HG02623 (cell line): ENCODE measurements at regions not wholly inside any gene's neighbourhood (a gene's known extent, or its start where the extent isn't known, plus 50 kb on each side); places are given as distances from the start of the nearest gene placed in this dataset.
"Not testable (repeated sequence)": the region's sequence is repeated elsewhere in the genome, so short reads cannot be mapped to it uniquely, and the experiment has no call there.

ENCODE experiments used
- ATAC-seq: cut with Tn5 transposase; IDR thresholded peaks from one replicate; pipeline ENCODE4 v1.9.1; 2021; ENCODE audit warnings: moderate library complexity; ENCODE audit not compliant: unreplicated experiment

DNA sequence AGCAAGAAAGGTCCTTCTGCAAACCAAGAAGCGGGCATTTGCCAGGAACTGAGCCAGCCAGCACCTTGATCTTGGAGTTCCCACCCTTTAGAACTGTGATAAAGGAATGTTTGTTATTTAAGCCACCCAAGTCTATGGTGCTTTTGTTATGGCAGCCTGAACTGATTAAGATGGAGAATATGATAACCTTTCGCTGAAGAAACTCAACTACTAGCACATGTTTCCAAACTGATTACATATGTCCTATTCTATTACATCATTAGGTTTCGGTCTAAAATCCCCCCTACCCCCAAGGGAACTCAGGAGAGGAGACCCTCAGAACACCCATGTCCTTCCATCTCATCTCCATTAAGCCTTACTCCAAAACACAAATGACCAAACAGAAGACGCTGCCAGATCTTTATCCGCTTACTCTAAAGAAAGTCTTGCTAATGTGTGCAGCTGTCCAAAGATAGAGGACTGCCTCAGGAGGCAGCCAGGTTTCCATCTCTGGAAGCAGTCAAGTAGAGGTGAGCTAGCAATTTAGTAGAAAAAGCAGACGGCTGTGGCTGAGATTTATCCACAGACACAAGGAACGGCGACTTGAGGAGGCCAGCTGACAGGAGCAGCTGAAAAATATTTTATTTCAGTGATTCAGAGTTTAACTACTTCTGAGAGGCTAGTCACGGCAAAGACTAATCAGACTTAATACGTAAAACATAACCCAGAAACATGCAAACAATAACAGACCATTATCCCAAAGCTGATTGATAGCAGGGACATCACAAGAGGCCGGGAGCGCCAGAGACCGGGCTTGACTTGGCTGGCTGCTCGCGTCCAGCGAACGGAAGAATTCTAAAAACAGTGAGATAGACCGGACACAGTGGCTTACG is 611.4 kb upstream of the CDH5 start:
- ATAC-seq = no peak

DNA sequence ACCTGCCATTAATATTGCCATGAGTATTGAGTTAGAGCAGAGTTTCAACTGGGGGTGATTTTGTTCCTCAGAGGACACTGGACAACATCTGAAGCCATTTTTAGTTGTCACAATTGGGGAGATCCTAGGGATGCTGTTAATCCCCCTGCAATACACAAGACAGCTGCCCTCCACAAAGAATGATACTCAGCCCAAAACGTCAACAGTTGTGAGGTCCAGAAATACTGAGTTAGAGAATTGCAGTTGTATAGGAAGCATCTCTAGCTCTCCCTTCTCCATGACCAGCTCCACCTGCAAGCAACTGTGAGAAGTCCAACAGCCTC is 614.0 kb upstream of the CDH5 start:
- no peak for ATAC-seq

DNA sequence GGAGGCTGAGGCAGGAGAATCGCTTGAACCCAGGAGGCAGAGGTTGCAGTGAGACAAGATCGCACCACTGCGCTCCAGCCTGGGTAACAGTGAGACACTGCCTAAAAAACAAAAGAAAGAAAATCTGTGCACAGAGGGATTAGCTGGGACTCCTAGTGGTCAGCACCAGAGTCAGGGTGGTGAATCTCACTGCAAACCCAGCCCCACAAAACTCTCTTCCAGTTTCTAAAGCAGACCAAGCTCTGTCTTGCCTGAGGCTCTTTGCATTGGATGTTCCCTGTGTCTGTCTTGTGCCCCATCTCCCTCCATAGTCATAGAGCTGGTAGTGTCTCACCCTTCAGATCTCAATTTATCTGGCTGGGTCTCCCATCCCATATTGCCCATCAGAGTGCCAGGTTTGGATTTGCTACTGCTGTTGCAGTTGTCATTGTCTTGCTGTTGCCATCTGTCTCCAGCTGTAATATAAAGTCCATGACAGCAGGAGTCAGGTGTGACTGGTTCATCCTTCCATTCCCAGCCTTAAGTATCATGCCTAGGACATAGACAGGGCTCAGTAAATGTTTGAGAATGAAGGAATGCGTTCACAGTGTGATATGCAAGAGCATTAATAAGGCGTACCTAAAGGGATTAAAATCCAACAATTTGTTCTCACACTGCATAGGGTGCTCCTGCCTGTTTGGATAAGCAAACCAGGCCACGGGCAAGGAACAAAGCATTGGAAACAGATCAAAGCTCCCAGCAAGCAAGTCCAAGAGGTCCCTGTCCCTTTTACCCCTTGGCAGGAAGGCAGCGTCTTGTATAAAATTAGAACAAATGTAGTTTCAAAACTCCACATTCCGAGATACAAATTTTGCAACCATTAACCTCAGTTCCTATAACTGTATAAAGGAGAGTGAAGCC is 614.6 kb upstream of the CDH5 start:
- no peak for ATAC-seq

DNA sequence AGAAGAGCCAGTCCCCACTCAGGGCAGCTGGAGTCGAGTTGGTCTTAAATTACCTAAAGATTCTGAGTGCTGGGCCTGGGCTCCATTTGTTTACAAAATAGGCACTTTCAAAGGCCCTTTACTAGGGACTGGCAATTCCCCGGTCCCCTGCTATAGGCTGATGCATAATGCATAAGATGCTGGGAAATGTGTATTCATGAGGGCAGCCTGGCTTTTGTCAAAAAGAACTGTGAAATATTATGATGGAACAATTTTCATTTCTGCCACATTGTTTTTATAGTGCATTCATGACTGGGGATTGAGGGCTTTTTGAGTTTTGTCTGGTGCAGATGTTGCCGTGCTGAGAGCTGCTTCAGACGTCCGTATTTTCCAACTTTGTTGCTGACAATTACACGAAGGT is 617.0 kb upstream of the CDH5 start:
- ATAC-seq = no peak

DNA sequence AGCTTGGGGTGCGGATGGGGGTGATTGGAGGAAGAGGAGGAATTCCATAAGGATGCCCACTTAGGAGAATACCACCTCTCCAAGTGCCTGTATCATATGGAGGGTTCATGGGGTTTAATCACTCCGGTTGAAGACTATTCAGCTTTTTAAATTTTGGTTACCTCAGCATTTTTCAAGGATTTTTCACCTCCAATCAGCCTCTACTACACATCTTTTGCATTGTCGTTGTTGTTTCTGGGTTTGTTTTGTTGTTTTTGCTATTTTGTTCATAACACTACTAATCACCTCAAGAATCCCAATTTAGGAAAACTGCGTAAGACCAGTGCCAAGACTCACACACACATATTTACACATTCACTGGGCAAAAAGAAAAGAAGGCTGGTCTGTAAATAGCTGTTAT is 619.5 kb upstream of the CDH5 start:
- no peak for ATAC-seq

DNA sequence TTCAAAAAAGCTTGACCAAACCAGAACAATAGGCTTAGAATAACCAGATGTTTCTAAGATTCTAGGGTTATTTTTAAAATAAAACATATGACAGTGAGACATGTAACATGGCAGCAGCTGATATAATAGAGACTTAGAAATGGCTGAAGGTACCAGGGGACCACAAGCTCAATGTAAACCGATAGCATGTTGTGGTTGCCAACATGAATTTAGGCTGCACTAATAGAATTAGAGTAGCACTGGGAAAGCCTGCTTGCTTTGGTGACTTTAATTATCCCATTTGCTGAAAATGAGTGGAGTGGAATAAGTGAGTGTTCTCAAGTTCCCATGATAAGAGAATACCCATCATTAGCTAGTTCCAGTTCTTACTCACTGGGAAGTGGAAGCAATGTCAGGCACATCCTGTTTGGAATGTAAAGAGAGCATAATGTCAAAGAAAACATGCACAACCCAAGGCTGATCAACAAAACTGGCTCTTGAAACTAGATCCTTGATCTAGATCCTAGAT is 621.2 kb upstream of the CDH5 start:
- no peak for ATAC-seq

DNA sequence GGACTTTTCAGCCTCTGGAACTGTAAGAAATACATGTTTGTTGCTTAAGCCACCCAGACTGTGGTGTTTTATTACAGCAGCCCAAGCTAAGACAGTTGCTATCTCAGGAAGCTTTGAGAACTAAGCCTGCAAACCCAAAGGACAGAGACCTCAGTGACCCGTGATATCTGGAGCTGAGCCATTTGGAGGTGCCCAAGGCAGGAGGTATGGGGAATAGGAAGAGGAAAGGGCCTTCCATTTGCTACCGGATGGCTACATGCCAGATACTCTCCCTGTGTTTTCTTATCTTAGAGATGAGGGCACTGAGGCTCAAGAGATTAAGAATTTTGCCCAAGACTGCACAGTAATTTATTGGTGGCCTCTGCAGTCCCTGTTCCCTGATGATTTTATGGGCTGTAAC is 622.1 kb upstream of the CDH5 start:
- ATAC-seq = no peak

DNA sequence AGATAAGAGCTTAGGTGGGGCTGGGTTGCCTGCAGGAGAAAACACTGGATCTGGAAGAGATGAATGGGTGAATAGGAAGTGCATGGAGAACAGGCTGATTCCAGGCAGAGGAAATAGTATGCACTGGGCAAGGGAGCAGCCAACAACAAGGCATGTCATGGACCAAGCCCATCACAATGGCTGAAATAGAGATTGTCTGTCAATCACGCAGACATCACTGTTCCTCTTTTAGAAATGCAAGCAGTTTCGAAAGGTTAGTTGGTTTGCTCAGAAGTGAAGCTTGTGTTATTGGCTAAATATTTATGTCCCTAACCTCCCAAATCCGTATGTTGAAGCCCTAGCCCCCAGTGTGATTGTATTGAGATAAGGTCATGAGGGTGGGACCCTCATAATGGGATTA is 621.7 kb upstream of the CDH11 start:
- no peak for ATAC-seq

DNA sequence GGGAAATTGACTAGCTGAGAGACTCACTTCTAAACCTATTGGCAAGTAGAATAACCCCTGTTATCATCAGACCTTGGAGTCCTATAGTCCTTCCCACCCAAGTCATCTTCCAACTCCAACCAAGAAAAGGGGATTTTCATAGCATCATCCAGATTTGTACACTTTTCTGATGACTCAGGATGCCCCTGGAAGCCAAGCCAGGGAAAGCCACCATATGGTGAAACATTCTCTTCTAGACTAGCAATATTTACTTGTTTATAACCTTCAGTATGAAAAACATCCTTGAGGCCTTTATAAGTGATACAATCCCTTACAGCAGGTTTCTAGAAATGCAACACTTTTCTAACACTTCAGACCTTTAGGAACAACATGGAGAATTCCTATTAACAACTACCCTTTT is 618.8 kb upstream of the CDH11 start:
- no peak for ATAC-seq

DNA sequence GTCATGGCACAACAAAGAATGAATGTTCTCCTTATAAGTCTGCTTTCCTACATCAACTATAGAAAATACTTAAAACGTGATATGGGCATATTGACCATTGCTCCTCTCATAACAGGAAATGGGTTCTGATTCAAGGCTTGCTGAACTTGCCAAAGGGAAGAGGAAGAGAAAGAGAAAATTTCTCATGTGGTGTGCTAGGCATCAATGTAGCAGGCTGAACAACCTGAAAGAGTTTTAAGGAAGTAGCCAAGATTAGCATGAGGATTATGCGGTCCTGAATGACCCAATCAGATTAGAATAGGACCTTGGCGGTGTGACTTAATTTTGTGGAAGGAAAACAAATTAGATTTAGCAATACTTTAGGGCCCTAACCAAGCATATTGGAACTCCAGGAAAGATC is 617.7 kb upstream of the CDH11 start:
- no peak for ATAC-seq

DNA sequence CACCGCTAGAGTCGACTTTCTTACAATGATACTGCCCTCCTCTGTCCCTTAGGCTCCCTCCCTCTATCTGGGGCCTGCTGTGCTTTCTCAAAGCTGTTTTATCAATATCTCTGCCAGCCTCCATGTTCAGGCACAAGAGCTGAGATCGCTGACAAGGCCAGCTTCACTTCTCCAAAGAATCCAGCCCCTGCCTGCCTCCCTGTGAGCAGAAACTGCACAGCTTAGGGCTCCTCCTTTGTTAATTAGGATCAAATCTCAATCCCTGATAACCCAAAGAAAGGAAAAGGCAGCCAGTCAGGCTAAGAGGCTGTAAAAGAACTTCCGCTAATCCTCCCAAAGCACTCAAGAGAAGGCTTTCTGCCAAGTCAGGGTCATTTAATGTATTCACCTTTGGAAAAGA is 616.0 kb upstream of the CDH11 start:
- no peak for ATAC-seq

DNA sequence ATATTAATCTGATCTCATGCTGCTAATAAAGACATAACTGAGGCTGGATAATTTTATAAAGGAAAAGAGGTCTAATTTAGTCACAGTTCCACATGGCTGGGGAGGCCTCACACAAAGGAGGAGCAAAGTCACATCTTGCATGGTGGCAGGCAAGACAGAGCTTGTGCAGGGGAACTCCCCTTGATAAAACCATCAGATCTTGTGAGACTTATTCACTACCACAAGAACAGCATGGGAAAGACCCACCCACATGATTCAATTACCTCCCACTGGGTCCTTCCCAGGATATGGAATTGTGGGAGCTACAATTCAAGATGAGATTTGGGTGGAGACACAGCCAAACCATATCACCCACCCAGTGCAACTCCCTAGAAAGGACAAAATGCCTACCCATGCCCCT is 613.8 kb upstream of the CDH11 start:
- not testable (repeated sequence) for ATAC-seq

DNA sequence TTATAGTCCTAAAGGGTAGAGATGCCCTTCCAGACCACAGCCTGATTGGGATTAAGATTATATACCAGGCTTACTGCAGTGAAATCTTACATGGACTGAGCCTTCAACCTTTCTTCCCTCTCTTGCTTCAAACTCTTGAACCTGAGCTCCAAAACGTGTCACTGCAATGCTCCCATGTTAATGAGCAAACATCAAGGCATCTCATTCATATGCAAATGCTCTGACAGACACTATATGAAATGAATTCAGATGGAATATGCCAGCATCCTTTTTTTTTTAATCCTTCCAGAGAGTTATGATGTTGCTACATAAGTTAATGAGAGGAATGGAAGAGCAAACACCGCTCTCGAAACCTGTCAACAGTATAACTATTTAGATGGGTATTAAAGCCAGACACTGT is 611.9 kb upstream of the CDH11 start:
- no peak for ATAC-seq

DNA sequence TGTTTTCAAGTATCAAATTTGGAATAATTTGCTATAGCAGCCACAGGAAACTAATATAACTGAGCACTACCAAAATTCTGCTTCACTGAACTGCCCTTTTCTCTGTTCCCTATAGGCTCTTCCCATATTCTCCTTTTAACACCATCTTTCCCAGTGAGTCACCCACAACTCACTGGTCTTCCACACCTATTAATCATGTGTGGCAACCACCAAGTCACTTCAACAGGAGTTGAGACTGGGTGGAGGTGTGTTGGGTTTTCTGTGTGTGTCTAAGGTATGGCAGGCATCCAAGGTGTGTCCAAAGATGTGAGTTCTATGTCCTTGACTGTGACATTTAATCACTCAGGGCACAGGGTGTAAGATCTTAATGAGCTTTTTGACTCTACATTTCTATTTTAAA is 610.0 kb upstream of the CDH11 start:
- no peak for ATAC-seq

DNA sequence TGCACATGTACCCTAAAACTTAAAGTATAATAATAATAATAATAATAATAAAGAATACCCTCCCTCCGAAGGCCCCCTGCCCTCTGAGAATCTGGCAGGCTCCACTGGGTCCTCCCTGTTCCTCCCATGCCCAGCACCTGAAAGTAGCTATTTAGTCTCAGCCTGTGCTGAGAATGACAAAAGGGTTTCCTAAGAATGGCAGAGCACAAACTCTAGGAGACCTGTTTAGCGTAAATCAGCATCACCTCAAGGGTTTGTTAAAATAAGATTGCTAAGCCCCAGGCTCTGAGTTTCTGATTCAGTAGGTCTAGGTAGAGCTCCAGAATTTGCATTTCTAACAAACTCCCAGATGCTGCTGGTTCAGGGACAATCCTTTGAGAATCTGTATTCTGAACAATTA is 606.8 kb upstream of the CDH11 start:
- ATAC-seq = no peak

DNA sequence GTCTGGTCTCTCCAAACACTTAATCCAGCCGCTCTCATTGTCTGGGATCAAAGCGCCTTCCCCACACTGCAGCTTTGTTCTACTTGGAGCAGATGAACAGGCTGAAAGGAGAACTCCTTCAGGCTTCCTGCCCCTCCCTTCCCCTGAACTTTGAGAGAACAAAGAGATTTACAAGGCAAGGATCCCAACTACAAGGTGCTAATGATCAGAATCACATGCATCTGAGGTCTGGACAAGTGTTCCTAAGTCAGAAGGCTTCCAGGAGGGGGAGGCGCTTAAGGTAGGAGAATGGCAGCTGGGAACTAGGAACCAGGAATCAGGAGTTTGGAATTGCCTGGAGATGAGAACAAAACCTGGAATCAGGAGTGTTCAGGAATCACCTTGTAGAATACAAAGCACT is 606.3 kb upstream of the CDH11 start:
- no peak for ATAC-seq

DNA sequence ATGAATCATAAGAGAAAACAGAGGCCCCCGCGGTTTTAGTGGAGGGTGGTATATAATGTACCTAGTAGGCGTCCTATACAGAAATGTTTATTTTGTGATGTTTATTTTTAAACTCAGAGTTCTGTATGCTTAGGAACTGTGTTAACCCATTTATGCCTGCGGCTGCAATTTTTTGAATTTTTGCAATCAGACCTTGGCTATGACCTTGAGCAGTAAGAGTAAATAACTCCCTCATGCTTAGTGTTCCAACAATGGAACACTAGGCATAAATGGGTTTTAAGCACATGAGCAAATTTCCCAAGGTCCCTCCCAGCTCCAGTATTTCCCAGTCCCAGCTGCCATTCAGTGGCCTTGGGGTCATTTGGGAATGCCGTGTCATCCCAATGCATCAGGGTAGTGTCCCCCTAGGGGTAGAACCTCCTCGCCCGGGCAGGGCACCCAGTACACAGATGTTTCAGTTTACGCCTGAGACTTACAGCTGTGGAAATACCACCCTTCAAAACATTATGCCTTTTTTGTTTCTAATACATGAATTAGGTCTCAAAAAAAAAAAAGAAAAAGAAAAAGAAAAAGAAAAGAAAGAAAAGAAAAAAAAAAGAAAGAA is 605.8 kb upstream of the CDH11 start:
- no peak for ATAC-seq

DNA sequence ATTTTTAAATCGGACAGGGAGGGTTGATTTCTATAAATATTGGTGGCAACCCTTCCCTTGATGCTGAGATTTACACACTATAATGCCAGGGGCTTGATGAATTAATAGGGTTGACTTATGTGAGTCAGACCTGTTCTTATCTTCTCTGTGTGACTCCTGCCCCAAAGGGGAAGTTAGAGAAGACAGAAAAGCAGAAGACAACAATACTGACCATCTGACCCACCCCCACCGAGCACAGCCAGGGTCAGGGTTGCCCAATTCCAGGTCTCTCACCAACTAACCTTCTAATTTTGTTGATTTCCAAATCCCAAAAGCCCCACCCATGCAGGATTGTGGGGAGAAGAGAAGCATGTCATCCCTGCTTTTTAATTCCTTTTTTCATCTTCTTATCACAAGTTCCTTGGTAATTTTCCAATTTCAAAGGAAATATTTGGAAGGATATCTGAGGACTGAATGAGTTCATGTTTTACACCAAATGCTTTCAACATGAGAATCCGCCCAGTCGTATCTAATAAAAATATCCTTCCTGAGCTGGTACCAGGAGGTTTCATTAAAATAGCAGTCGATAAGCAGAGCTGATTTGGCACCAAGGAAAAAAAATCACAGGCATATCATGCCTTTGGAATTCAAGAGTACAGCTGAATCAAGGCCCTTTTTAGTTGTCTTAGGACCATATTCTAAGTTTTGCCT is 603.4 kb upstream of the CDH11 start:
- no peak for ATAC-seq

DNA sequence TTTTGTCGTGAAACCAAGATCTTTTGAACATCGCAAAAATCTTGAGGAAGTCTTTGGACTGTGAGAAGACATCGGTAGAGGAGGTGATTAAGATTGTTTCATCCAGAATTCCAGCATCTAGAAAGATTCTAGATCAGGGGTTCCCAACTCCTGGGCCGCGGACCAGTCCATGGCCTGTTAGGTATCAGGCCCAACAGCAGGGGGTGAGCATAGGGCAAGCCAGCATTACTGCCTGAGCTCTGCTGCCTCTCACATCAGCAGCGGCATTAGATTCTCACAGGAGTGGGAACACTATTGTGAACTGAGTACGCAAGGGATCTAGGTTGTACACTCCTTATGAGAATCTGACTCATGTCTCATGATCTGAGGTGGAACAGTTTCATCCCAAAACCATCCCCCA is 600.6 kb upstream of the CDH11 start:
- no peak for ATAC-seq

DNA sequence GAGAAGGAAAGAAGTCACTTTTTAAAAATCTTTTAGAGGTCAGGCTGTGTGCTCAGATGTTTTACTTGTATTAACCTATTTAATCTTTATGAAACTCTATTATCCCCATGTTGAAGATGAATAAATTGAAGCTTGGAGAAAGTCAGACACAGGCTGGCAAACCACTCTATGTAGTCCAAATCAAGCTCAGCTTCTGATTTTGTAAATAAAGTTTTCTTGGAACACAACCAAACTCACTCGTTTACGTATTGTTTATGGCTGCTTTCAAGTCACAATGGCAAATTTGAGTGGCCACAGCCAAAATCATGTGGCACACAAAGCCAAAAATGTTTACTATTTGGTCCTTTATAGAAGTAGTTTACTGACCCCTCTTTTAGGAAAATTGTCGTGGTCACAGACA is 596.0 kb upstream of the CDH11 start:
- no peak for ATAC-seq
